ENCODE measurements at regions not wholly inside any gene's neighbourhood (a gene's known extent, or its start where the extent isn't known, plus 50 kb on each side); places are given as distances from the start of the nearest gene placed in this dataset.
A peak's percentile ranks its signal among the peaks of the same experiment; 100 is the strongest.

- Histone ChIP-seq H3K4me3 (no peak overlapping the region), H3K4me1 (peaks cover 0 to 34% (median 0%) of the 10 kb centered on the region in 12 donors), H3K27ac (peak overlapping the region in 2 of 12 donors; percentile 26 to 82), H3K27me3 (no peaks in the 10 kb centered on the region), H3K9me3 (peaks cover 0 to 4% (median 0%) of the 10 kb centered on the region in 12 donors), H3K36me3 (no peaks in the 10 kb centered on the region)
- TF ChIP-seq, protein P1, sequence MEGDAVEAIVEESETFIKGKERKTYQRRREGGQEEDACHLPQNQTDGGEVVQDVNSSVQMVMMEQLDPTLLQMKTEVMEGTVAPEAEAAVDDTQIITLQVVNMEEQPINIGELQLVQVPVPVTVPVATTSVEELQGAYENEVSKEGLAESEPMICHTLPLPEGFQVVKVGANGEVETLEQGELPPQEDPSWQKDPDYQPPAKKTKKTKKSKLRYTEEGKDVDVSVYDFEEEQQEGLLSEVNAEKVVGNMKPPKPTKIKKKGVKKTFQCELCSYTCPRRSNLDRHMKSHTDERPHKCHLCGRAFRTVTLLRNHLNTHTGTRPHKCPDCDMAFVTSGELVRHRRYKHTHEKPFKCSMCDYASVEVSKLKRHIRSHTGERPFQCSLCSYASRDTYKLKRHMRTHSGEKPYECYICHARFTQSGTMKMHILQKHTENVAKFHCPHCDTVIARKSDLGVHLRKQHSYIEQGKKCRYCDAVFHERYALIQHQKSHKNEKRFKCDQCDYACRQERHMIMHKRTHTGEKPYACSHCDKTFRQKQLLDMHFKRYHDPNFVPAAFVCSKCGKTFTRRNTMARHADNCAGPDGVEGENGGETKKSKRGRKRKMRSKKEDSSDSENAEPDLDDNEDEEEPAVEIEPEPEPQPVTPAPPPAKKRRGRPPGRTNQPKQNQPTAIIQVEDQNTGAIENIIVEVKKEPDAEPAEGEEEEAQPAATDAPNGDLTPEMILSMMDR (IDR thresholded peaks at IDR 0.05), result no peak
- TF ChIP-seq POLR2A (IDR thresholded peaks at IDR 0.05), result no peak
- ATAC-seq (peak in 1 of 4 donors; percentile 14), DNase-seq (peak in 4 of 5 donors; percentile 31 to 56 (median 45))
- WGBS, 4 donors, result 51 to 64% (median 56%) methylated on average over 4 of the region's 4 CpGs
- intact Hi-C loops (cut with DNase I), result loop anchor here in 1 of 10 donors (10.0 kb wide), 1 partner anchor 321 kb away; the partner anchor contains the start of gene PDS5B
Measured at GRCh38 chr13:32905864-32906180, 110.4 kb upstream of the KL start.

- Histone ChIP-seq H3K27me3 (no peaks in the 10 kb centered on the region), H3K4me3 (no peak overlapping the region), H3K27ac (no peak overlapping the region), H3K4me1 (peaks cover 0 to 33% (median 0%) of the 10 kb centered on the region in 12 donors), H3K9me3 (no peaks in the 10 kb centered on the region), H3K36me3 (no peaks in the 10 kb centered on the region)
- TF ChIP-seq POLR2A (IDR thresholded peaks at IDR 0.05), result no peak
- TF ChIP-seq, protein P1 (IDR thresholded peaks at IDR 0.05), result no peak
- ATAC-seq, result no peak
- 72 to 83% (median 79%) methylated on average over 1 of the region's 1 CpG for WGBS, 4 donors
- intact Hi-C loops (cut with DNase I), result loop anchor here in 1 of 10 donors (10.0 kb wide), 1 partner anchor 322 kb away; the partner anchor contains the start of gene PDS5B
- no peak for DNase-seq
Measured at GRCh38 chr13:32907211-32907610, 109.0 kb upstream of the KL start.

GRCh38 chr13:32910530-32910929 is 105.7 kb upstream of the KL start:
- ATAC-seq (no peak), DNase-seq (no peak)
- no peak overlapping the region for H3K4me3 ChIP-seq
- H3K36me3 ChIP-seq, result no peaks in the 10 kb centered on the region
- peaks cover 0 to 13% (median 0%) of the 10 kb centered on the region in 12 donors for H3K4me1 ChIP-seq
- TF ChIP-seq, protein P1 (IDR thresholded peaks at IDR 0.05), result no peak
- TF ChIP-seq POLR2A (IDR thresholded peaks at IDR 0.05), result no peak
- 89 to 94% (median 90%) methylated on average over 3 of the region's 3 CpGs for WGBS, 4 donors
- no peaks in the 10 kb centered on the region for H3K9me3 ChIP-seq
- H3K27ac ChIP-seq, result no peak overlapping the region
- H3K27me3 ChIP-seq, result no peaks in the 10 kb centered on the region
- intact Hi-C loops (cut with DNase I), result no loop called here

DNA sequence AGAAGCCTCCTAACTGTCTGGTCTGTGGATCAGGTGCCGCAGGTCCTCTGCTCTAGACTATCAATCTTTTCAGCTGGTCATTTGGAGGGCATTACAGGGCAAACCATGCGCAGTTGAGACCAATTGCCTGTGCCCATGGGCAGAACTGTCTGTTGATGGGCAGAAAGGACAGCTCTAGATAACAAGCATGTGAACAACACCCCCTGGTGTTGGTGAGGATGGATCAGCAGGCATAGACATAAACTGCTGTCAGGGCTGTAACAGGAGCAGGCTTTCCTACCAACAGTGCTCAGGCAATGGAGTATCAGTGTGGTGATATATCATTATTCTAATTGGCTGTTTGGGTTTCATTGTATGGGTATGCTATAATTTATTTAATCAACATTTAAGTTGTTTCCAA is 104.7 kb upstream of the KL start:
- intact Hi-C loops (cut with DNase I), result no loop called here
- 92 to 96% (median 95%) methylated on average over 2 of the region's 2 CpGs for WGBS, 4 donors
- Histone ChIP-seq H3K9me3 (peaks cover 0 to 4% (median under 1%) of the 10 kb centered on the region in 12 donors), H3K27me3 (no peaks in the 10 kb centered on the region), H3K36me3 (no peaks in the 10 kb centered on the region), H3K4me1 (peaks cover 0 to 6% (median 0%) of the 10 kb centered on the region in 12 donors), H3K27ac (no peak overlapping the region), H3K4me3 (no peak overlapping the region)
- ATAC-seq (peak; percentile 64 to 85 (median 82)), DNase-seq (peak in 1 of 5 donors; percentile 36)
- no peak for TF ChIP-seq POLR2A (IDR thresholded peaks at IDR 0.05)
- TF ChIP-seq, protein P1 (IDR thresholded peaks at IDR 0.05), result peak; percentile 12 to 51 (median 27)

All from heart left ventricle (tissue), 16 donors.